Spleen (tissue), 11 donors: ENCODE measurements at regions not wholly inside any gene's neighbourhood (a gene's known extent, or its start where the extent isn't known, plus 50 kb on each side); places are given as distances from the start of the nearest gene placed in this dataset.

Source experiments
- DNase-seq: peaks from one replicate; pipeline ENCODE4 v3.0.0-alpha.2; 2020
- H3K27ac ChIP-seq, 8 donors: fragments of 200-600 bp; sonication (generic) in 7 of 8; 1 replicate in 4 of 8; 2 replicates in 4 of 8; pipeline versions ENCODE4 v1.5.0 to v1.8.0; 2016 to 2021; ENCODE audit warnings: inconsistent platforms in 4 of 8, mild to moderate bottlenecking in 4 of 8, moderate library complexity in 1 of 8
- H3K27me3 ChIP-seq, 7 donors: fragments of 200-600 bp; sonication (generic) in 6 of 7; replicated peaks in 1 of 7; 1 replicate in 4 of 7; 2 replicates in 3 of 7; pipeline versions ENCODE4 v1.5.0 to v1.8.0; 2016 to 2021; ENCODE audit warnings: inconsistent platforms in 3 of 7, mild to moderate bottlenecking in 1 of 7
- H3K36me3 ChIP-seq, 6 donors: fragments of 200-600 bp; sonication (generic) in 5 of 6; 1 replicate in 4 of 6; 2 replicates in 2 of 6; pipeline versions ENCODE4 v1.5.0 to v1.8.0; 2016 to 2021; ENCODE audit warnings: inconsistent platforms in 2 of 6
- H3K4me1 ChIP-seq, 6 donors: fragments of 200-600 bp; sonication (generic) in 5 of 6; 1 replicate in 3 of 6; 2 replicates in 3 of 6; pipeline versions ENCODE4 v1.5.0 to v1.8.0; 2016 to 2021; ENCODE audit warnings: inconsistent platforms in 3 of 6
- H3K4me3 ChIP-seq, 8 donors: fragments of 200-600 bp; sonication (generic) in 7 of 8; 1 replicate in 4 of 8; 2 replicates in 4 of 8; pipeline versions ENCODE4 v1.5.0 to v1.8.0; 2016 to 2021; ENCODE audit warnings: inconsistent platforms in 4 of 8, mild to moderate bottlenecking in 4 of 8, moderate library complexity in 2 of 8
- H3K9me3 ChIP-seq, 8 donors: fragments of 200-600 bp; sonication (generic) in 7 of 8; 1 replicate in 4 of 8; 2 replicates in 4 of 8; pipeline versions ENCODE4 v1.5.0 to v1.8.0; 2016 to 2021; ENCODE audit warnings: inconsistent platforms in 4 of 8
- CTCF ChIP-seq, 11 experiments: fragments of 200-600 bp in 7 of 11; fragments of 450-650 bp in 4 of 11; sonication (generic) in 4 of 11; IDR thresholded peaks in 8 of 11; conservative IDR thresholded peaks in 3 of 11; 1 replicate in 7 of 11; 2 replicates in 4 of 11; pipeline versions ENCODE4 v1.4.0 to v1.8.0; 2016 to 2021; ENCODE audit warnings: antibody characterized with exemption in 11 of 11, inconsistent platforms in 4 of 11, mild to moderate bottlenecking in 1 of 11
- POLR2A ChIP-seq, 3 donors: fragments of 450-650 bp; IDR thresholded peaks; one replicate each; pipeline ENCODE4 v1.5.1; 2017; ENCODE audit warnings: antibody characterized with exemption in 3 of 3, mild to moderate bottlenecking in 1 of 3
- POLR2AphosphoS5 ChIP-seq, 3 donors: sonication (generic); formaldehyde crosslinking; IDR thresholded peaks; one replicate each; pipeline ENCODE4 v1.5.1; 2017; ENCODE audit warnings: antibody characterized with exemption in 3 of 3
- WGBS, 5 donors: extraction: QIAGEN DNeasy Blood & Tissue Kit in 3 of 5; methylation state at CpG; one replicate each; pipeline versions ENCODE4 v1.1.5 to v1.1.7; 2013 to 2018; 5-methylcytosine and 5-hydroxymethylcytosine counted together
- intact Hi-C: fragments of 100-400 bp; cut with DNase I; formaldehyde crosslinking; loops from one replicate; pipeline ENCODE4 v1.15.0; 2023; ENCODE audit warnings: low total_unique reads
- donor health status: healthy with polysubstance abuse.
- donor health status: DM: no; HTN: no; CAD: no; lungs with moderate emphysema.
- donor health status: DM: no; HTN: no; CAD: no.
- donor health status: Bipolar disorder and iron deficiency.
- donor health status: healthy.
- donor health status: DM: no; HTN: no; CAD: no.
- donor health status: DM: yes; HTN: yes; CAD: no.

GRCh38 chr5:52674815-52675545, 112.7 kb upstream of the ITGA1 start:
- no peak for DNase-seq
- peak overlapping the region in 7 of 8 donors; percentile 1 to 56 (median 31) for H3K27ac ChIP-seq
- H3K27me3 ChIP-seq, result no peaks in the 10 kb centered on the region
- no peaks in the 10 kb centered on the region for H3K4me1 ChIP-seq
- no peak overlapping the region for H3K4me3 ChIP-seq
- no peak for TF ChIP-seq CTCF (IDR thresholded peaks at IDR 0.05 in 8 of 11, conservative IDR thresholded peaks at IDR 0.05 in 3 of 11)
- no peak for TF ChIP-seq POLR2A (IDR thresholded peaks at IDR 0.05)
- TF ChIP-seq POLR2AphosphoS5 (IDR thresholded peaks at IDR 0.05), result no peak
- WGBS, 5 donors, result 64 to 83% (median 74%) methylated on average over 5 of the region's 5 CpGs
- H3K36me3 ChIP-seq, result no peaks in the 10 kb centered on the region
- no peaks in the 10 kb centered on the region for H3K9me3 ChIP-seq
- intact Hi-C loops, result no loop called here

GRCh38 chr5:52682492-52682891, 105.2 kb upstream of the ITGA1 start:
- TF ChIP-seq POLR2AphosphoS5 (IDR thresholded peaks at IDR 0.05) (no peak), CTCF (IDR thresholded peaks at IDR 0.05 in 8 of 11, conservative IDR thresholded peaks at IDR 0.05 in 3 of 11) (no peak), POLR2A (IDR thresholded peaks at IDR 0.05) (no peak)
- H3K27me3 ChIP-seq, result no peaks in the 10 kb centered on the region
- H3K36me3 ChIP-seq, result no peaks in the 10 kb centered on the region
- H3K9me3 ChIP-seq, result no peaks in the 10 kb centered on the region
- DNase-seq, result no peak
- WGBS, 5 donors, result 80 to 87% (median 86%) methylated on average over 6 to 7 of the region's 7 CpGs
- intact Hi-C loops, result no loop called here
- no peaks in the 10 kb centered on the region for H3K4me1 ChIP-seq
- no peak overlapping the region for H3K27ac ChIP-seq
- no peak overlapping the region for H3K4me3 ChIP-seq

- no peaks in the 10 kb centered on the region for H3K27me3 ChIP-seq
- DNase-seq, result no peak
- H3K4me1 ChIP-seq, result no peaks in the 10 kb centered on the region
- 57 to 93% (median 83%) methylated on average over 1 of the region's 1 CpG for WGBS, 5 donors
- TF ChIP-seq POLR2A (IDR thresholded peaks at IDR 0.05) (no peak), POLR2AphosphoS5 (IDR thresholded peaks at IDR 0.05) (no peak), CTCF (IDR thresholded peaks at IDR 0.05 in 8 of 11, conservative IDR thresholded peaks at IDR 0.05 in 3 of 11) (no peak)
- no peak overlapping the region for H3K4me3 ChIP-seq
- H3K27ac ChIP-seq, result no peak overlapping the region
- no peaks in the 10 kb centered on the region for H3K9me3 ChIP-seq
- intact Hi-C loops, result no loop called here
- no peaks in the 10 kb centered on the region for H3K36me3 ChIP-seq
These were observed 103.7 kb upstream of the ITGA1 start for GRCh38 chr5:52684051-52684450.

GRCh38 chr5:52685566-52685965, 102.2 kb upstream of the ITGA1 start:
- H3K27ac ChIP-seq, result no peak overlapping the region
- intact Hi-C loops, result no loop called here
- WGBS, 5 donors, result 70 to 88% (median 80%) methylated on average over 1 of the region's 1 CpG

More at GRCh38 chr5:52685566-52685965, 102.2 kb upstream of the ITGA1 start:
- no peaks in the 10 kb centered on the region for H3K9me3 ChIP-seq
- no peak for TF ChIP-seq POLR2AphosphoS5 (IDR thresholded peaks at IDR 0.05)
- no peak for TF ChIP-seq POLR2A (IDR thresholded peaks at IDR 0.05)
- TF ChIP-seq CTCF (IDR thresholded peaks at IDR 0.05 in 8 of 11, conservative IDR thresholded peaks at IDR 0.05 in 3 of 11), result no peak
- no peaks in the 10 kb centered on the region for H3K27me3 ChIP-seq
- no peaks in the 10 kb centered on the region for H3K36me3 ChIP-seq
- no peak overlapping the region for H3K4me3 ChIP-seq
- DNase-seq, result no peak
- H3K4me1 ChIP-seq, result peaks cover 0 to 10% (median 4%) of the 10 kb centered on the region in 6 donors
